B cell (primary cell): ENCODE measurements at regions not wholly inside any gene's neighbourhood (a gene's known extent, or its start where the extent isn't known, plus 50 kb on each side); places are given as distances from the start of the nearest gene placed in this dataset.

Experiments
- ATAC-seq: fragments of 200-7000 bp; cut with Tn5 transposase; one replicate; pipeline ENCODE4 v1.10.0; 2021; ENCODE audit warnings: low read depth, mild to moderate bottlenecking, moderate number of reproducible peaks, moderate library complexity
- CTCF ChIA-PET: fragments of 350-600 bp; sonication (Branson Sonifier 250); formaldehyde crosslinking; loops from one replicate; lab custom pipeline; 2021; ENCODE audit warnings: antibody characterized with exemption, inconsistent platforms; lab: Charles Lee
- POLR2A ChIA-PET: fragments of 350-600 bp; sonication (Branson Sonifier 250); formaldehyde crosslinking; loops from one replicate; lab custom pipeline; 2021; ENCODE audit warnings: antibody characterized with exemption; lab: Charles Lee
- DNase-seq: peaks from one replicate; pipeline ENCODE4 v3.0.0; 2013
- H2AFZ ChIP-seq: 2 replicates; pipeline ENCODE4 v1.6.1; 2012; ENCODE audit warnings: mild to moderate bottlenecking, low read depth, low read length; ENCODE audit not compliant: insufficient read depth, poor library complexity, severe bottlenecking
- H3K27ac ChIP-seq, 2 donors: 1 replicate in 1 of 2; 2 replicates in 1 of 2; pipeline ENCODE4 v1.5.1; 2012 to 2013; ENCODE audit warnings: low read length in 2 of 2, mild to moderate bottlenecking in 2 of 2, moderate library complexity in 1 of 2
- H3K27me3 ChIP-seq, 4 experiments: fragments of 200-600 bp in 1 of 4; sonication (generic) in 1 of 4; replicated peaks in 1 of 4; 1 replicate in 2 of 4; 2 replicates in 2 of 4; pipeline versions ENCODE4 v1.6.1 to v1.7.0; 2013 to 2016; ENCODE audit warnings: low read length in 3 of 4, mild to moderate bottlenecking in 2 of 4, mixed read lengths in 1 of 4, moderate library complexity in 1 of 4; ENCODE audit not compliant: insufficient read depth in 4 of 4, control insufficient read depth in 3 of 4; ENCODE audit errors: control extremely low read depth in 1 of 4
- H3K36me3 ChIP-seq, 2 experiments: replicated peaks in 1 of 2; 1 replicate in 1 of 2; 2 replicates in 1 of 2; pipeline versions ENCODE4 v1.6.1 to v1.7.1; 2013; ENCODE audit warnings: low read length in 1 of 2; ENCODE audit not compliant: insufficient read depth in 2 of 2, control insufficient read depth in 1 of 2; ENCODE audit errors: control extremely low read depth in 1 of 2, extremely low read depth in 1 of 2
- H3K4me1 ChIP-seq, 2 donors: fragments of 200-600 bp in 1 of 2; sonication (generic) in 1 of 2; 1 replicate in 1 of 2; 2 replicates in 1 of 2; pipeline versions ENCODE4 v1.5.1 to v1.6.1; 2013 to 2017; ENCODE audit warnings: low read length in 2 of 2; ENCODE audit not compliant: control insufficient read depth in 2 of 2, insufficient read depth in 2 of 2
- H3K4me2 ChIP-seq: replicated peaks from 2 replicates; pipeline ENCODE3; 2012; ENCODE audit warnings: mild to moderate bottlenecking, low read depth, low read length; ENCODE audit not compliant: poor library complexity, severe bottlenecking
- H3K4me3 ChIP-seq, 5 experiments: fragments of 200-600 bp in 1 of 5; sonication (generic) in 1 of 5; 1 replicate in 3 of 5; 2 replicates in 2 of 5; pipeline versions ENCODE4 v1.5.1 to v1.7.0; 2011 to 2016; ENCODE audit warnings: low read length in 4 of 5, mild to moderate bottlenecking in 4 of 5, low read depth in 2 of 5, control low read depth in 1 of 5, moderate library complexity in 1 of 5; ENCODE audit not compliant: insufficient read depth in 1 of 5; ENCODE audit errors: control extremely low read depth in 1 of 5, extremely low read depth in 1 of 5
- H3K79me2 ChIP-seq: fragments of 200-600 bp; sonication (generic); one replicate; pipeline ENCODE4 v1.6.0; 2016; ENCODE audit warnings: low read length; ENCODE audit not compliant: control insufficient read depth, insufficient read depth
- H3K9ac ChIP-seq: fragments of 200-600 bp; sonication (generic); 2 replicates; pipeline ENCODE4 v1.6.1; 2017; ENCODE audit warnings: mild to moderate bottlenecking, low read length, moderate library complexity
- H3K9me3 ChIP-seq, 3 donors: one replicate each; pipeline versions ENCODE4 v1.6.1 to v1.7.1; 2013; ENCODE audit warnings: low read length in 2 of 3; ENCODE audit not compliant: control insufficient read depth in 2 of 3, insufficient read depth in 1 of 3; ENCODE audit errors: control extremely low read depth in 1 of 3
- H4K20me1 ChIP-seq: 2 replicates; pipeline ENCODE4 v1.6.0; 2012; ENCODE audit warnings: mild to moderate bottlenecking, low read length; ENCODE audit not compliant: insufficient read depth, control insufficient read depth, poor library complexity, severe bottlenecking
- H3K27ac Mint-ChIP-seq: one replicate; pipeline ENCODE4 v1.8.0; 2021; ENCODE audit warnings: mixed read lengths
- H3K27me3 Mint-ChIP-seq: one replicate; pipeline ENCODE4 v1.8.0; 2021; ENCODE audit warnings: mixed read lengths
- H3K4me1 Mint-ChIP-seq: one replicate; pipeline ENCODE4 v1.8.0; 2021; ENCODE audit warnings: mixed read lengths
- H3K4me3 Mint-ChIP-seq: one replicate; pipeline ENCODE4 v1.8.0; 2021; ENCODE audit warnings: mixed read lengths
- H3K9me3 Mint-ChIP-seq: one replicate; pipeline ENCODE4 v1.8.0; 2022; ENCODE audit warnings: mixed read lengths; ENCODE audit not compliant: insufficient read depth
- EZH2 ChIP-seq: IDR thresholded peaks from 2 replicates; pipeline ENCODE4 v1.6.1; 2012; ENCODE audit warnings: borderline replicate concordance, low read depth, mild to moderate bottlenecking, moderate library complexity, low read length; ENCODE audit not compliant: insufficient read depth, poor library complexity, severe bottlenecking
- WGBS: methylation state at CpG from one replicate; pipeline ENCODE4 v1.1.5; 2013; ENCODE audit warnings: missing lambda C conversion rate; ENCODE audit not compliant: insufficient coverage; 5-methylcytosine and 5-hydroxymethylcytosine counted together
- intact Hi-C: fragments of 100-400 bp; cut with micrococcal nuclease; formaldehyde crosslinking; loops from one replicate; pipeline ENCODE4 v1.10.0; 2022
- TF ChIP-seq, protein P1 (sequence below): fragments of 200-600 bp; IDR thresholded peaks from one replicate; pipeline ENCODE4 v1.8.0; 2022; ENCODE audit warnings: antibody characterized with exemption, mild to moderate bottlenecking

DNA sequence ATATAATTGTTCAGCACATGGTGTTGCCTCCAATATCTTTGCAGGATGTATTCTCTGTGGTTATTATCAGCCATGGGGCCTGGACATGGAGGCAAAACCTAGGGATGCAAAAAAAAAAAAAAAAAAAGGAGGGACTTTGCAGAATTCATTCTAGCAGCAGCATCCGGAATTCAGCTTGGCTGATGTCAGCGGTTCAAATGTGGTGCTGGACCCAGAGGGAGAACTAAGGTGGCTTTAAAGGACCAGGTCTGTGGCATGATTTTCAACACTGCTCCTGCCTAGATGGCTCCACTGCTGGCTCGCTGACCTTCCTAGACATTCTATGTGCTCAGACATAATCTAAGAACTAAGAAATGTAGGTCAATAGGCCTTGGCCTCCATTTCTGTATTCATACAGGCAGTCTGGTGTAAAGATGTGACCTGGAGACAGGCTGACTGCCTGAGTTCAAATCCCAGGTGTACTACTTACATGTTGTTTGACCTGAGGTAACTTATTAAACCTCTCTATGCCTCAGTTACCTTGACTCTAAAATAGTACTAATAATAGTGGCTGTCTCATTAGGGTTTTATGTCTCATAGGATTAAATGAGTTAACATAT, 108.6 kb downstream of the PPM1A start:
- ATAC-seq (no peak), DNase-seq (no peak)
- POLR2A ChIA-PET: no interaction called here
- WGBS: 100% methylated on average over 3 of the region's 3 CpGs
- H2AFZ ChIP-seq: no peak overlapping the region
- H3K36me3 ChIP-seq: no peaks in the 10 kb centered on the region
- H3K4me1 ChIP-seq: no peaks in the 10 kb centered on the region
- no peak overlapping the region for H3K9ac ChIP-seq
- H3K27ac ChIP-seq: no peak overlapping the region
- CTCF ChIA-PET: no interaction called here
- peaks cover 17% of the 10 kb centered on the region for H3K27me3 Mint-ChIP-seq
- no peak overlapping the region for H3K4me3 ChIP-seq
- intact Hi-C loops: no loop called here
- no peak overlapping the region for H3K27ac Mint-ChIP-seq
- H4K20me1 ChIP-seq: no peaks in the 10 kb centered on the region
- H3K4me1 Mint-ChIP-seq: no peaks in the 10 kb centered on the region
- H3K27me3 ChIP-seq: peaks cover 0 to 9% (median 0%) of the 10 kb centered on the region in 4 experiments
- no peaks in the 10 kb centered on the region for H3K9me3 Mint-ChIP-seq
- no peak for TF ChIP-seq EZH2
- TF ChIP-seq, protein P1, sequence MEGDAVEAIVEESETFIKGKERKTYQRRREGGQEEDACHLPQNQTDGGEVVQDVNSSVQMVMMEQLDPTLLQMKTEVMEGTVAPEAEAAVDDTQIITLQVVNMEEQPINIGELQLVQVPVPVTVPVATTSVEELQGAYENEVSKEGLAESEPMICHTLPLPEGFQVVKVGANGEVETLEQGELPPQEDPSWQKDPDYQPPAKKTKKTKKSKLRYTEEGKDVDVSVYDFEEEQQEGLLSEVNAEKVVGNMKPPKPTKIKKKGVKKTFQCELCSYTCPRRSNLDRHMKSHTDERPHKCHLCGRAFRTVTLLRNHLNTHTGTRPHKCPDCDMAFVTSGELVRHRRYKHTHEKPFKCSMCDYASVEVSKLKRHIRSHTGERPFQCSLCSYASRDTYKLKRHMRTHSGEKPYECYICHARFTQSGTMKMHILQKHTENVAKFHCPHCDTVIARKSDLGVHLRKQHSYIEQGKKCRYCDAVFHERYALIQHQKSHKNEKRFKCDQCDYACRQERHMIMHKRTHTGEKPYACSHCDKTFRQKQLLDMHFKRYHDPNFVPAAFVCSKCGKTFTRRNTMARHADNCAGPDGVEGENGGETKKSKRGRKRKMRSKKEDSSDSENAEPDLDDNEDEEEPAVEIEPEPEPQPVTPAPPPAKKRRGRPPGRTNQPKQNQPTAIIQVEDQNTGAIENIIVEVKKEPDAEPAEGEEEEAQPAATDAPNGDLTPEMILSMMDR: no peak
- H3K4me3 Mint-ChIP-seq: no peak overlapping the region
- H3K79me2 ChIP-seq: no peaks in the 10 kb centered on the region
- no peak overlapping the region for H3K4me2 ChIP-seq
- no peaks in the 10 kb centered on the region for H3K9me3 ChIP-seq

DNA sequence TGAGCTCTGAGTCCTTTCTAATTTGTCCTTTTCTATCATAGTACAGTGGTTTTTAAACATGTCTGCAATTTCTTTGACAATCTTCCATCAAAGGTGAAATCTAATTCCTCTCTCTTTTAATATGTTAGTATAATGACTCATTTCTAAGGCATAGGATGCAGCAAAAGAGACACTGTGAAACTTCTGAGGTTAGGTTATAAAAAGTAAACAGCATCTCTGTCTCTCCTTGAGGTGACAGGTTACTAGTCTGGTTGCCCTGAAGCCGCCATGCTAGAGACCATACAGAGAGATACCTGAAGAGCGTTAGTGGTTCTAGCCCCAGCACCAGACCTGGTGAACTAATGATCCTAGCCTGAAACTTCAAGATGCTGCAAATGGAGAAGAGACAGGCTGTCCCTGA, 114.3 kb downstream of the PPM1A start:
- peaks cover 36% of the 10 kb centered on the region for H3K27me3 Mint-ChIP-seq
- no peak overlapping the region for H3K27ac Mint-ChIP-seq
- Histone ChIP-seq H3K9me3 (no peaks in the 10 kb centered on the region), H3K9ac (no peak overlapping the region), H3K4me2 (no peak overlapping the region), H3K4me3 (no peak overlapping the region), H2AFZ (no peak overlapping the region), H3K27ac (no peak overlapping the region), H3K79me2 (no peaks in the 10 kb centered on the region), H3K4me1 (no peaks in the 10 kb centered on the region), H3K36me3 (no peaks in the 10 kb centered on the region), H4K20me1 (no peaks in the 10 kb centered on the region), H3K27me3 (peaks cover 0 to 6% (median 1%) of the 10 kb centered on the region in 4 experiments)
- WGBS: 90% methylated on average over 2 of the region's 2 CpGs
- ChIA-PET POLR2A (no interaction called here), CTCF (interaction anchor here (1.4 kb wide), 1 partner anchor 13 kb away, joined by 4 read pairs; no protein-coding TSS in a partner anchor)
- intact Hi-C loops: no loop called here
- no peak for TF ChIP-seq EZH2
- TF ChIP-seq, protein P1: no peak
- no peaks in the 10 kb centered on the region for H3K4me1 Mint-ChIP-seq
- no peaks in the 10 kb centered on the region for H3K9me3 Mint-ChIP-seq
- ATAC-seq (no peak), DNase-seq (no peak)
- no peak overlapping the region for H3K4me3 Mint-ChIP-seq
